ENCODE measurements at regions not wholly inside any gene's neighbourhood (a gene's known extent, or its start where the extent isn't known, plus 50 kb on each side); places are given as distances from the start of the nearest gene placed in this dataset.

GRCh38 chr7:10648289-10648688 is 325.4 kb upstream of the PHF14 start:
- TF ChIP-seq CTCF (IDR thresholded peaks at IDR 0.05; ENCODE audit: insufficient read depth, low read length, poor library complexity, severe bottlenecking) (no peak), EZH2phosphoT487 (conservative IDR thresholded peaks at IDR 0.05; ENCODE audit: low read length) (no peak)
